H9 (cell line): ENCODE measurements at regions not wholly inside any gene's neighbourhood (a gene's known extent, or its start where the extent isn't known, plus 50 kb on each side); places are given as distances from the start of the nearest gene placed in this dataset.

Experiments used
- DNase-seq: peaks from one replicate; pipeline ENCODE4 v3.0.0-alpha.2; 2017
- H2AFZ ChIP-seq: one replicate; pipeline ENCODE4 v1.6.1; 2013; ENCODE audit warnings: mild to moderate bottlenecking, low read length, control low read depth, moderate library complexity
- H2AK5ac ChIP-seq: 2 replicates; pipeline ENCODE4 v1.6.1; 2013; ENCODE audit warnings: low read length, control low read depth, mixed read lengths; ENCODE audit not compliant: insufficient read length
- H2BK120ac ChIP-seq: one replicate; pipeline ENCODE4 v1.6.1; 2013; ENCODE audit warnings: low read depth, mild to moderate bottlenecking, low read length, control low read depth, inconsistent platforms; ENCODE audit not compliant: poor library complexity, severe bottlenecking
- H2BK12ac ChIP-seq: 2 replicates; pipeline ENCODE4 v1.6.1; 2013; ENCODE audit warnings: low read length, control low read depth, mixed read lengths, low read depth; ENCODE audit not compliant: insufficient read length
- H2BK15ac ChIP-seq: 2 replicates; pipeline ENCODE4 v1.6.1; 2013; ENCODE audit warnings: low read depth, low read length, control low read depth
- H2BK20ac ChIP-seq: one replicate; pipeline ENCODE4 v1.6.1; 2013; ENCODE audit warnings: low read depth, mild to moderate bottlenecking, low read length, control low read depth, inconsistent platforms; ENCODE audit not compliant: poor library complexity, severe bottlenecking
- H2BK5ac ChIP-seq: 2 replicates; pipeline ENCODE4 v1.6.1; 2013; ENCODE audit warnings: low read length, control low read depth, mixed read lengths; ENCODE audit not compliant: insufficient read length
- H3K14ac ChIP-seq: 2 replicates; pipeline ENCODE4 v1.6.1; 2013; ENCODE audit warnings: low read length, control low read depth; ENCODE audit not compliant: insufficient read depth
- H3K18ac ChIP-seq: 2 replicates; pipeline ENCODE4 v1.6.1; 2013; ENCODE audit warnings: low read depth, mild to moderate bottlenecking, mixed read lengths, low read length, control low read depth; ENCODE audit not compliant: insufficient read length
- H3K23ac ChIP-seq: 2 replicates; pipeline ENCODE4 v1.6.1; 2013; ENCODE audit warnings: low read length, control low read depth, mixed read lengths, low read depth; ENCODE audit not compliant: insufficient read length
- H3K23me2 ChIP-seq: 2 replicates; pipeline ENCODE4 v1.6.1; 2013; ENCODE audit warnings: low read depth, mild to moderate bottlenecking, mixed read lengths, low read length, control low read depth; ENCODE audit not compliant: insufficient read length, poor library complexity, severe bottlenecking
- H3K27ac ChIP-seq: 2 replicates; pipeline ENCODE4 v1.5.1; 2013; ENCODE audit warnings: low read length, control low read depth, mixed read lengths, low read depth; ENCODE audit not compliant: insufficient read length
- H3K27me3 ChIP-seq: 2 replicates; pipeline ENCODE4 v1.6.1; 2013; ENCODE audit warnings: low read length, control low read depth, inconsistent platforms; ENCODE audit not compliant: insufficient read depth
- H3K4ac ChIP-seq: 2 replicates; pipeline ENCODE4 v1.6.1; 2013; ENCODE audit warnings: low read depth, mild to moderate bottlenecking, control low read depth, inconsistent platforms, low read length, moderate library complexity
- H3K4me1 ChIP-seq: 2 replicates; pipeline ENCODE4 v1.6.1; 2013; ENCODE audit warnings: low read length, control low read depth, inconsistent platforms; ENCODE audit not compliant: insufficient read depth
- H3K4me2 ChIP-seq: 2 replicates; pipeline ENCODE4 v1.6.1; 2013; ENCODE audit warnings: low read length, control low read depth, mixed read lengths; ENCODE audit not compliant: insufficient read length, insufficient read depth
- H3K56ac ChIP-seq: 2 replicates; pipeline ENCODE4 v1.6.1; 2013; ENCODE audit warnings: low read depth, mild to moderate bottlenecking, mixed read lengths, low read length, control low read depth; ENCODE audit not compliant: insufficient read length
- H3K79me1 ChIP-seq: 2 replicates; pipeline ENCODE4 v1.6.1; 2013; ENCODE audit warnings: low read depth, mild to moderate bottlenecking, moderate library complexity, low read length, control low read depth, inconsistent platforms; ENCODE audit not compliant: insufficient read depth, poor library complexity, severe bottlenecking
- H3K79me2 ChIP-seq: 2 replicates; pipeline ENCODE4 v1.6.1; 2013; ENCODE audit warnings: low read length, control low read depth, inconsistent platforms; ENCODE audit not compliant: insufficient read depth
- H3K9ac ChIP-seq: 2 replicates; pipeline ENCODE4 v1.6.1; 2013; ENCODE audit warnings: low read length, control low read depth, mixed read lengths; ENCODE audit not compliant: insufficient read length; ENCODE audit errors: extremely low read depth
- H3K9me3 ChIP-seq: one replicate; pipeline ENCODE4 v1.6.1; 2013; ENCODE audit warnings: low read depth, low read length, inconsistent platforms; ENCODE audit not compliant: control insufficient read depth
- H3T11ph ChIP-seq: one replicate; pipeline ENCODE4 v1.6.1; 2013; ENCODE audit warnings: mild to moderate bottlenecking, low read length, control low read depth, inconsistent platforms
- H4K20me1 ChIP-seq: one replicate; pipeline ENCODE4 v1.6.1; 2013; ENCODE audit not compliant: control insufficient read depth, insufficient read length, insufficient read depth
- H4K5ac ChIP-seq: 2 replicates; pipeline ENCODE4 v1.6.1; 2013; ENCODE audit warnings: low read depth, mild to moderate bottlenecking, mixed read lengths, low read length, control low read depth; ENCODE audit not compliant: insufficient read length
- H4K8ac ChIP-seq: replicated peaks from 2 replicates; pipeline ENCODE4 v1.6.1; 2013; ENCODE audit warnings: low read length, control low read depth, mixed read lengths, low read depth; ENCODE audit not compliant: insufficient read length
- H4K91ac ChIP-seq: 2 replicates; pipeline ENCODE4 v1.6.1; 2013; ENCODE audit warnings: low read depth, mild to moderate bottlenecking, moderate library complexity, mixed read lengths, low read length, control low read depth; ENCODE audit not compliant: insufficient read length
- H3K27ac Mint-ChIP-seq, 3 experiments: 2 replicates in 2 of 3; 3 replicates in 1 of 3; pipeline ENCODE4 v1.8.0; 2020 to 2021; ENCODE audit warnings: mixed read lengths in 3 of 3, mild to moderate bottlenecking in 1 of 3, moderate library complexity in 1 of 3
- H3K27me3 Mint-ChIP-seq: 2 replicates; pipeline ENCODE4 v1.8.0; 2021; ENCODE audit warnings: low read depth, mild to moderate bottlenecking, moderate library complexity, mixed read lengths
- H3K36me3 Mint-ChIP-seq, 3 experiments: 2 replicates in 2 of 3; 3 replicates in 1 of 3; pipeline ENCODE4 v1.8.0; 2020 to 2021; ENCODE audit warnings: low read depth in 3 of 3, mixed read lengths in 3 of 3; ENCODE audit not compliant: insufficient read depth in 1 of 3
- H3K4me1 Mint-ChIP-seq, 2 experiments: 2 replicates each; pipeline ENCODE4 v1.8.0; 2020; ENCODE audit warnings: mixed read lengths in 2 of 2
- H3K4me3 Mint-ChIP-seq, 2 experiments: 2 replicates in 1 of 2; 3 replicates in 1 of 2; pipeline ENCODE4 v1.8.0; 2020 to 2021; ENCODE audit warnings: mild to moderate bottlenecking in 2 of 2, mixed read lengths in 2 of 2, moderate library complexity in 1 of 2
- H3K9me3 Mint-ChIP-seq, 2 experiments: 2 replicates in 1 of 2; 3 replicates in 1 of 2; pipeline ENCODE4 v1.8.0; 2020; ENCODE audit warnings: mild to moderate bottlenecking in 2 of 2, mixed read lengths in 2 of 2, moderate library complexity in 1 of 2
- CTCF ChIP-seq: fragments of 200-600 bp; sonication (generic); conservative IDR thresholded peaks from 3 replicates; pipeline ENCODE4 v1.8.0; 2021; ENCODE audit warnings: antibody characterized with exemption, mild to moderate bottlenecking
- WGBS: extraction: QIAGEN DNeasy Blood & Tissue Kit; methylation state at CpG from one replicate; pipeline ENCODE4 v1.1.7; 2013; ENCODE audit warnings: missing lambda C conversion rate, low lambda C conversion rate, mixed read lengths; ENCODE audit not compliant: insufficient read length; ENCODE audit errors: extremely low coverage; 5-methylcytosine and 5-hydroxymethylcytosine counted together

GRCh38 chr11:90500922-90501568 lies 278.2 kb upstream of the CHORDC1 start:
- Histone ChIP-seq H3K9ac (no peak overlapping the region), H4K5ac (no peak overlapping the region), H3K27ac (no peak overlapping the region), H3K23ac (no peak overlapping the region), H3K9me3 (no peaks in the 10 kb centered on the region), H2BK15ac (no peak overlapping the region), H3T11ph (no peak overlapping the region), H2AFZ (no peak overlapping the region), H2AK5ac (no peak overlapping the region), H2BK5ac (no peak overlapping the region), H2BK20ac (no peak overlapping the region), H4K20me1 (no peaks in the 10 kb centered on the region), H2BK12ac (no peak overlapping the region), H3K18ac (no peak overlapping the region), H3K79me1 (no peaks in the 10 kb centered on the region), H4K8ac (no peak overlapping the region), H3K4me1 (no peaks in the 10 kb centered on the region), H3K4ac (no peak overlapping the region), H3K23me2 (no peaks in the 10 kb centered on the region), H3K4me2 (no peak overlapping the region), H3K56ac (no peak overlapping the region), H3K79me2 (no peaks in the 10 kb centered on the region), H3K27me3 (no peaks in the 10 kb centered on the region), H3K14ac (no peak overlapping the region), H4K91ac (no peak overlapping the region), H2BK120ac (no peak overlapping the region)
- H3K27ac Mint-ChIP-seq, result no peak overlapping the region
- no CpG with 5 or more reads among the region's 5 CpGs for WGBS
- H3K4me1 Mint-ChIP-seq, result no peaks in the 10 kb centered on the region
- H3K9me3 Mint-ChIP-seq, result peaks cover 15 to 16% of the 10 kb centered on the region in 2 experiments; a peak in 4 of 5 replicates
- no peaks in the 10 kb centered on the region for H3K27me3 Mint-ChIP-seq
- no peak for TF ChIP-seq CTCF
- H3K36me3 Mint-ChIP-seq, result peaks cover 4 to 16% (median 6%) of the 10 kb centered on the region in 3 experiments; a peak in 5 of 7 replicates
- no peak for DNase-seq
- H3K4me3 Mint-ChIP-seq, result no peak overlapping the region
